HG03045 (cell line): ENCODE measurements at regions not wholly inside any gene's neighbourhood (a gene's known extent, or its start where the extent isn't known, plus 50 kb on each side); places are given as distances from the start of the nearest gene placed in this dataset.

Source experiments
- ATAC-seq: cut with Tn5 transposase; IDR thresholded peaks from one replicate; pipeline ENCODE4 v1.9.1; 2021; ENCODE audit warnings: mild to moderate bottlenecking, moderate library complexity; ENCODE audit not compliant: unreplicated experiment

GRCh38 chr4:132958457-132959263 is 190.4 kb upstream of the PCDH10 start:
- ATAC-seq = no peak

DNA sequence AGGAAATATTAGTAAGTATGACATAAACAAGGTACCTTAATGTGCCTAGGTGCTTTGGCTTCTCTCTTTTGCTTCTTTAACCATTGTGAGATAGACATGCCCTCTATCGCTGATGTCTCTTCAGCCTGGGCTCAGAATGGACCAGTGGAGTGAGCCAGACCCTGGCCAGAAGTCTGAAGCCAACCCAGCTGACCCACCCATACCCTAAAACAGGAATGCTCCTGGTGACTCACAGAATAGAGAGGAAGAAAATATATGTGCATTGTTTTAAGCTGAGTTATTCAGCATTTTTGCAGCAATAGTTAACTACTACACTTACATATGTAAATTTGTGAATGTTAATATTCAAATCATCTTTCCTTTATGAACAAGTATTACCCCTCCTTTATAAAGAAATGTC is 167.5 kb upstream of the PCDH10 start:
- ATAC-seq = no peak

DNA sequence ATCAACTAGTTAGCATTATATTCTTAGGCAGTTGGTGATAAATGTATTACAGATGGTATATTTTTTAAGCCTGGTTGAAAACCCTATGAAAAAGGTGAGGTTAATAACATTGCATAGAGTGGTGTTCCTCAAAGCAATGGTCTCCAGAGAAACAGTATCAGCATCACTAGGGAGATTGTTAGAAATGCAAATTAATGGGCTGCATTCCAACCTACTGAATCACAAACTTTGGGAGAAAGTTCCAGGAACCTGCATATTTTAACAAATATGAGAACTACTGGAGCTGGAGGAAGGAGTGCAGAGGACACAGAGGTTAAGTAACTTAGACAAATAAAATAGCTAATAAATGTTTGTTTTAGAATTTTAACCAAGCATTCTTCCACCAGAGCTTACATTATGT is 166.9 kb upstream of the PCDH10 start:
- no peak for ATAC-seq

GRCh38 chr4:132991111-132991510 is 158.0 kb upstream of the PCDH10 start:
- no peak for ATAC-seq

DNA sequence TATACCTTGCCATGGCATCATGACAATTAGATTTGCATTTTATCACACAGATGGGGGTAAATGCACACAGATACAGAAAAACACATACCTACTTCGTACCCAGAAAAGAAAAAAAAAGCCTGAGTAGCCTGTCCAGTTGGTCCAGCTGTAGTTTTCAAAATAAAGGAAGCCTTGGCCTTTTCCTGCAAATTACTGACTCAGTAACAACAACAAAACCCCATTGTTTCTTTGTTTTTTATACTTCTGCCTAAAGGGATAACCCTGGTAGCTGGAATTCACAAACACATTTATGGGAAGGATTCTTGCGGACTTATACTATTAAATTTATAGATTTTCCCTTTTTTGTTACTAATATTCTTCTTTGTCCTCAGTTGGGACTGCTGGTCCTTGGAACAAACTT is 156.4 kb upstream of the PCDH10 start:
- no peak for ATAC-seq

DNA sequence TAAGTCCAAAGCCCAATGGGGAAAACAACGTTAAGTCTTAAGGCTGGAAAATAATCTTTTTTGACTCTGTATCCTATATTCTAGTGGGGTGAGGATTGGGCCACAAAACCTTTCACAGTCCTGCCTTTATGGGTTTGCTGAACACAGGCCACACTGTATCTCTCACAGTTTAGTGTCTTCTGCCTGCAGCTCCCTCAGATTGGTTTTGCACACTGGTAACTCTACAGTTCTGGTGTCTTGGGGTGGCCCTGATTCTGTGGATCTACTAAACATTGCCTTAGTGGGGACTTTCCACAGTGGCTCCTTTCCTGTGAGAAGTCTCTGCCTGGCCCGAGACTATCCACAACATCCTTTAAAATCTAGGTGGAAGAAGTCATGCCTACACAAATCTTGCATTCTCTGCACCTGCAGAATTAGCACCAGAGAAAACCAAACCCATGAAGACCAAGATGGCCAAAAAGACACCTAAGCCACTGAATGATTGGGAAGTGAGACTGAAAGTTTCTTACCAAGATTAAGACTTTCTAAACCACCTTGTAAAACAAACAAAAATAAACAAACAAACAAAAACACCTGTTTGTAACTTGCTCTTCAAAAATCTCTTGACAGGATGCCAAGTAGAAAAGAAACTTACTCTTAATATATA is 150.4 kb upstream of the PCDH10 start:
- ATAC-seq = no peak

DNA sequence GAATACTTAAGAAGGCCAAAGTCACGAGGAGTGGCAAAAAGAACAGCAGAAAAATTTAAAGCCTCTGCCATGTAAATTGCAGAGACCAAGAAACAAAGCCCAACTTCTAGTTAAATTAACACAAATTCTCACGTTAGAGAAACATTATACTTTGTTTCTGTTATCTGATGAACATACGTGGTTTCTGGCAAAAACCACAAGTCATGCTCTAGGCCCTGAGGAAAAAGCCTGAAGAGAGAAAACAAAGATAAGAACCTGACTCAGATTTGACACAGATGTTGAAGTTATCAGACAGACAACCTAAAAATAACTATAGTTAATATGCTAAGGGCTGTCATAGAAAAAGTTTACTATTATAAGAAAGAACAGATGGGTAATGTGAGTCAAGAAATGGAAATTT is 149.1 kb upstream of the PCDH10 start:
- ATAC-seq = no peak

GRCh38 chr4:133003169-133003568 is 145.9 kb upstream of the PCDH10 start:
- no peak for ATAC-seq

DNA sequence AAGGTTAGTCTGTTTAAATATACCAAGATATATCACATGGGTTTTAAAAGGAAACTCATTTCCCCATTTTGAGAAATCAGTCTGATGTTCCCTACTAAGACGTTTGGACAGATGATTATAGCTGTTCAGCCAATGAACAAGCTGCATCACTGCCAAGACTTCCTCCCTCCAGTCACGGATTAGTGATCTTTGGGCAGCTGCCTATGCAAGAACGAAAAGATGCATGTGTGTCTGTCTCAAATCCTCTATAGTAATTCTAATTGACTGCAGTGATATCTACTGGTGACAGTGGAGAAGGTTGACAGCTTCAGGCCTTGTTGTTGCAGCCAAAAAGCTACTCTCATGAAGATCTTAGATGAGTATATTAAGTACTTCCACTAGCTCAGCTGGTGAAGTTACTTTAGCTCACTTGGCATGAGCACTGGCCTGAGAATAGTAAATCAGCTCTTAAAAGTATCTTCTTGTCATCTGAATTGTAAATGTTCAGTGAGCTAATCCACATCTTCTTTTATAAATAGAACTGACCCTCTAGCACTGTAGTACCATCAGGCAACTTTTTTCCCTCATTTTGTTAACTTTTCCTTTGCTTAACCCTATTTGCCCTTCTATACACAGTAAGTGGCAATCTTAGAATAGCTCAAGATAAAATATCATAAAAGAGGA is 134.5 kb upstream of the PCDH10 start:
- no peak for ATAC-seq

DNA sequence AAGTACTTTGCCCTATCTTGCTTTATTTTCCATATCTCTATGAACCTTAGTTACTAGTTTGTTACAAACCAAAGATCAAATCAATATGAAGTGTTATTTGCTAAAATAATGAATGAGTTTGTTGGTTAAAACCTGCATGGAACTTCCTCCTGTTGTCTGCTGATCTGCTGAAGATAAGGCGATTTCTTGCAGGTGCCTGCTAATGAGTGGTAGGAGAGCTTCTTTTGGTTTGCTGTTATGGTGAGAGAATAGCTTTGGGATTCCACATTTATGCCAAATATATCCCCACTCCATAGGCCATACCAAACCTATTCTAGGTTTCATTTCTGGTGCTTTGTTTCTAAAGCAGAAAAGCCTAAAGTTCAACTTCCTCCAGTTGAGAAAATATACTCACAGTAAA is 103.8 kb upstream of the PCDH10 start:
- no peak for ATAC-seq

DNA sequence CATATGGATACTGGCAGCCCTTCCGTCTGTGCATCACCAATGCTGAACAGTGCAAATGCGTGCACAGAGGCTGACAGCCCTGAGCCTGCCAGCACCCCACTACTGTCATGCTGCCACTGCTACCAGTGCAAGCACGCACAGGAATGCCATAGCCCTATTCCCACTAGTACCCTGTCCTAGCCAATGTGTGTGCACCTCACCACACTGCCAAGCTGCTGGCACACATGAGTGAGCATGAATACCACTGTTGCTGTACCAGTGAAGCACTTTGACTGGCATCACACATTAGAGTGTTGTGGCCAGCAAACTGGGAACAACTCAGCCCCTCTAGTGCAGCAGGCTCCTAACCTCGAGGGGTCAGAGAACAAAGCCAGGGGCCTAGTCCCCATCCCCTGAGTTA is 102.9 kb upstream of the PCDH10 start:
- ATAC-seq = no peak

DNA sequence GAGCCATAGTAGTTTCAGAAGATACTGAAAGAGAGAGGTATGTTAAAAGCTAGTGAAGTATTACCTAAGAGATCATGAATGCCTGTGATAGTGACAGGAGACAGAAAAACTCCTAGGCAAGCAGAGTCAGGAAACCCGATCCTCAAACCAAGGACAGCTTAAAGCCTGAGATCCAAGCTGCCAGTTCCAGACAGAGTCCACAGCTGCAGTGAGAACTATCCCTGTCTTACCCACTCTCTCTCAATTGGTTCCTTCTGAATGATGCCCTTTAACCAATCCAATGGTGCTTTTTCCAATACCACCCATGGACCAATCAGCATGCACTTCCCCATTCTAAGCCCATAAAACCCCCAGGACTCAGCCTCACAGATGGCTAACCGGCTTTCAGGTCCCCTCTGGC is 90.4 kb upstream of the PCDH10 start:
- no peak for ATAC-seq

GRCh38 chr4:133059117-133059516 is 90.0 kb upstream of the PCDH10 start:
- no peak for ATAC-seq

DNA sequence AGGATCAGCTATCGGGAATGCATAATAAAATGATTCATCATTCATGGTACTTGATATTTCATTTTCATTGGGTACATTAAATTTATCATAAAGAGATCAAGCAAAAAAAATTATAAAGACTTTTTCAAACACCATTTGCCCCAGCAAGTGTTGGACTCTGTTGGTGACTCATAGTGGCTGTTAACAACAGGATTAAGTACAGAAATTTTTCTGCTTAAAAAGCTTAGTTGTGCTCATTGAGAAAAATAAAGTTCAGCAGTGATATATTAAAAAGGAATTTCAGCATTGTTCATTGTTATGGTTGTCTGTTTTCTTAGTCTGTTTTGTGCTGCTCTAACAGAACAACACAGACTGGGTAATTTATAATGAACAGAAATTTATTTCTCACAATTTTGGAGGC is 86.2 kb upstream of the PCDH10 start:
- ATAC-seq = no peak

- no peak for ATAC-seq
Observed at GRCh38 chr4:133068083-133068482, 81.0 kb upstream of the PCDH10 start.

DNA sequence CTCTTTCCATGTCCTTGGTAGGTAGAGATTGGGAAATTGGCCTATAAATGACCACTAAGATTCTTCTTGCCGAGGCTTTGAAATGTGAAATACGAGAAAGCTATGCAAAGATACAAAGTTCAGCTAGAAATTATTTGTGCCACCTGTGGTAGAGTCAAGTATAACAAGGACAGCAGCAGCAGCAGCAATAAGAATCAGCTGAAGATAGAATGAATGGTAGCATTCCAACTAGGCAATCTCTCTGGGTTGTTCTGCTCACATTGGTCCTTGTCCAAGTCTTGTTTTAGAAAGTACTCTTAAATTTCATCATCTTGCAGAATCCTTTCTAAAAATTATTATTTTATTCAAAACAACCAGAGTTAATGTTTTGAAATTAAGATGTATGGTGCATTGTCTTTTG is 67.8 kb upstream of the PCDH10 start:
- no peak for ATAC-seq

GRCh38 chr4:133084421-133084820 is 64.7 kb upstream of the PCDH10 start:
- ATAC-seq = no peak

- no peak for ATAC-seq
Observed at GRCh38 chr4:133095591-133095990, 53.5 kb upstream of the PCDH10 start.

GRCh38 chr4:133096972-133097371 is 52.1 kb upstream of the PCDH10 start:
- ATAC-seq = no peak
